GM19328 (cell line): ENCODE measurements at regions not wholly inside any gene's neighbourhood (a gene's known extent, or its start where the extent isn't known, plus 50 kb on each side); places are given as distances from the start of the nearest gene placed in this dataset.

Experiments
- ATAC-seq: cut with Tn5 transposase; IDR thresholded peaks from one replicate; pipeline ENCODE4 v1.9.1; 2021; ENCODE audit warnings: mild to moderate bottlenecking, moderate library complexity; ENCODE audit not compliant: unreplicated experiment

GRCh38 chrX:20527558-20528011 is 260.9 kb upstream of the RPS6KA3 start:
- ATAC-seq, result no peak

- ATAC-seq, result no peak
These were observed 260.3 kb upstream of the RPS6KA3 start for GRCh38 chrX:20527041-20527440.

- no peak for ATAC-seq
These were observed 257.1 kb upstream of the RPS6KA3 start for GRCh38 chrX:20523626-20524312.

- ATAC-seq, result no peak
These were observed 255.7 kb upstream of the RPS6KA3 start for GRCh38 chrX:20522420-20522819.

GRCh38 chrX:20521222-20521621 is 254.5 kb upstream of the RPS6KA3 start:
- no peak for ATAC-seq

GRCh38 chrX:20519826-20520225 is 253.1 kb upstream of the RPS6KA3 start:
- no peak for ATAC-seq

- no peak for ATAC-seq
These were observed 252.4 kb upstream of the RPS6KA3 start for GRCh38 chrX:20519146-20519545.

- ATAC-seq, result no peak
These were observed 250.9 kb upstream of the RPS6KA3 start for GRCh38 chrX:20517565-20517964.

- peak; percentile 98 for ATAC-seq
These were observed 249.2 kb upstream of the RPS6KA3 start for GRCh38 chrX:20515841-20516461.

- no peak for ATAC-seq
These were observed 247.6 kb upstream of the RPS6KA3 start for GRCh38 chrX:20514358-20514757.

- ATAC-seq, result no peak
These were observed 246.5 kb upstream of the RPS6KA3 start for GRCh38 chrX:20513185-20513584.

- no peak for ATAC-seq
These were observed 245.1 kb upstream of the RPS6KA3 start for GRCh38 chrX:20511792-20512191.

GRCh38 chrX:20507901-20508620 is 241.4 kb upstream of the RPS6KA3 start:
- no peak for ATAC-seq

- no peak for ATAC-seq
These were observed 240.0 kb upstream of the RPS6KA3 start for GRCh38 chrX:20506739-20507138.

- no peak for ATAC-seq
These were observed 234.2 kb upstream of the RPS6KA3 start for GRCh38 chrX:20500949-20501348.

- no peak for ATAC-seq
These were observed 233.6 kb upstream of the RPS6KA3 start for GRCh38 chrX:20500171-20500865.

- no peak for ATAC-seq
These were observed 233.1 kb upstream of the RPS6KA3 start for GRCh38 chrX:20499763-20500162.

GRCh38 chrX:20498851-20499635 is 232.3 kb upstream of the RPS6KA3 start:
- no peak for ATAC-seq

GRCh38 chrX:20495575-20495974 is 228.9 kb upstream of the RPS6KA3 start:
- ATAC-seq, result no peak

GRCh38 chrX:20488473-20488872 is 221.8 kb upstream of the RPS6KA3 start:
- ATAC-seq, result no peak

- no peak for ATAC-seq
These were observed 220.5 kb upstream of the RPS6KA3 start for GRCh38 chrX:20487227-20487626.
